ENCODE measurements at regions not wholly inside any gene's neighbourhood (a gene's known extent, or its start where the extent isn't known, plus 50 kb on each side); places are given as distances from the start of the nearest gene placed in this dataset.
"Not testable (repeated sequence)": the region's sequence is repeated elsewhere in the genome, so short reads cannot be mapped to it uniquely, and the experiment has no call there.

DNA sequence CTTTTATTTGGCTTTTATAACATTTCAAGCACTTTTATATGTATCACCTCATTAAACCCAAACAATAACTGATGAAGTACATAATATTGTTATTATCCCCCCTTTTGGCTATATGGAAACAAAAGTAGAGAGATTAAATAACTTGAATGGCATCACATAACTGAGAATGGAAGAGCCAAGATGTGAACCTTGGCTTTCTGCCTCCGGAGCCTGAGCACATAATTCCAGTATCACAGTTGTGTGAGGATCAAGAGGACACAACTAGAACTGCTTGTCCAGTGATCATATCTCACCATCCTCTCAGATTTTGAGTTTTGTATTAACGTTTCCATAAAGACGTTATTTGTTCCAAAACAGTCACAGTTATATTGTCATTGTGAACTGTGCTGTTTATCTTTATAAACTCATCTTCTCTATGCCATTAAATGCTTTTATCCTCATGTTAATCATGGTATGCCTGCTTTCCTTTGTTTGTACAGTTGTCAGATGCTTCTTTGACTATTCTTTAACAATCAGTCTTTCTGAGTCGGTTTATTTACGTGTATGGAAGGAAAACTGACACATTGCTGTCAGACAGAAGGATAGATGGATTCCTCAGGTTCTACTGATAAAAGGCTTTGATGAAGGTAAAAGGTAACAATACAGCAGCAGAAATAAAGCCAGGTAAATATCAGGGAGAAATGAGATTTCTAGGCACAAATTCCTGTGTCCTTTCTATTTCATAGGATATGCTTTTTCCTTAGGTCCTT is 92.0 kb upstream of the FAM13C start:
- DNase-seq = no peak

DNA sequence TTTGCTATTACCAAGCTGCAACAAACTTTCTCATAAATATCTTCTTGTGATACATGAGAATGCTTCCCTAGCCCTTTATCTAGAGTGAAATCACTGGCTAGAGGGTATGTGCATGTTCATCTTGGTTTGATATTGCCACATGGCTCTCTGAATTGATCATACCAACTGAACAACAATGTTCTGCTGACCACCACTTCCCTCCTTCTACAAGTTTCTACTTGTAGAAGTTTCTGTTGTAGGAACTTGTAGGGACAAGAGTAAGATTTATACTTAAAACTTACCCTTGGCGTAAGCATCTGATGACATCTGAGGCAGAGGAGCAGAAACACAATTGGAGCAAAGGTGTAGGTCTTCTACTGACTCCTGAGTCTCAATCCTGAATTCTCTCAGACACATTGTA is 86.3 kb upstream of the FAM13C start:
- no peak for DNase-seq

DNA sequence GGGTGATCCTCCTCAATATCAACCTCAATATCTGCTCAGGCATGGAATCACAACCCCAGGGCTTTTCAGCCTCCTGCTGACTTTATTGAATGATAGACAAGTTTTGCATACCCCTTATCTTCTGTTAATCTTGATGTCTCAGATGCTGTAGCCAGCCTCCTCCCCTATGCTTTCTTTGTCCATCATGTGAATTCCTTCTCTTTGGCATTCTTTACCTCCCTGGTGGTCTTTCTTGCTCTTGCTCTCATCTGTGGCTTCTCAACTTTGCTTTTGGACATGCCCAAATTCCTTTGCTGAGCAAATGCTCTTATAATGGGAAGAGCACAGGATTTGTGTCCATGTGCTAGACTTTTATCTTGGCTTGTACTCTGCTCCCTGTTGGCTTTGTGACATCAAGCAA is 73.4 kb upstream of the FAM13C start:
- no peak for DNase-seq

DNA sequence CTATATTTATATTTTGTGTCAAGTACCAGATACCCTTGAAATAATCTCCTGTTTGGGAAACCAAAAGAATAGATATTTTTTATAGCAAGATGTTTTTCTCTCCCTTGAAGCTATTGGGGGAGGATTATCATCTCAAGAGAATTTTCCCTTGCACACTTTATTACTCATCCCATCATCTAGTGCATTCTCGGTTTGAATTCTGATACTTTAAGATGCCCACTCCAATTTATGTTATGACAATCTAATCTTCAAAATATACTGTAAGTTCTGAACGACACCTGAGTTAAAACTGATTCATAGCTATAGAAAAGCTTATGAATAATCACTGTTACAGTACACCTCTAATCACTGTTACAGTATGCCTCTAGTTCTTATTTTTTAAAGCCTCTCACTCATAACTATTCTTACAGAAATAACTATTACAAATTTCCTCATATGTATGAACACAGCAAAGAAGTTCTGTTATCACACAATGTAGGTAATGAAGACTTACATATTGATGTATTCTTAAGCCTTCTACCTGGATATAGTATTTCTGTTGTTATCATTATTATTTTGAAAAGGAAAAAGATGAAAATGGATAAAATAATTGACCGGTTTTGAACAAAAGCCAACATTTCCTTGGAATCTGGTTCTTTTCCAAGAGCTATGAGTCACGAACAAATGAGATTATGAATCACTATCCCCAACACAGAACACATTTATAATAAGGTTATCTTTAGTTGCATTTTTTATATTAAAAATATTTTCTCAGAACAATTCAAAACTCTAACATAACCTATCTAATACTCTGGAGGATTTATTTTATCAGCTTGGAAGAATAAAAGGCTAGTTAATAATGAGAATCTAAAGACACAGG is 72.3 kb upstream of the FAM13C start:
- no peak for DNase-seq

DNA sequence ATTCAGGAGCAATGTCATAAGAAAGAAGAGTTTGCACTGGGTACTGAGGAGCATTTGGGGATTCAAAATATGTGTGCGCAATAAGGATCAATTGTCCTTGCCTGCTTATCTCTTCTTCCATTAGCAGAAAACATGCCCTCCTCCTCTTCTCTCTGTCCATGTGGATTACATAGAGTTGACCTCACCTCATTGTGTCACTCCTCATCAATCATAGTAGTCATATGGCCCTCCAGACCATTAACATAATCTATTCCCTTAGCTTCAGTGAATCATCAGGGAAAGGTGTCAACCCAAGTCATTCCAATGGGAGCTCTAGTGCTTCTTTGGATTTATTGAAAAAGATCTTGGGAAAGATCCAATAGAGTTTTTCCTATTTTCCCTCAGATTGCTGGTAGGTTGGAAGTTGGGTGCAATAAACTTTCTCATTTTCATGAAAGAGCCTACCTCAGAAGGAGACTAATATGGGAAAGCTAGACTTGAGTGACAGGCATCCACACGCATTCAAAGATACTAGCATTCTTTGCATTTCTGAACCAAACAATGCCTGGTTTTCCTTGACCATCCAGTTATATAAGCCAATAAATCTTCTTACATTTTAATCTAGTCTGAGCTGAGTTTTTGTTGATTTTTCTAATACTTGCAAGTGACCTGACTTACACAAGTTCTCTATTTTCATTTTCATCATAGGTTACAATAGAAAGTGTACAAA is 71.5 kb upstream of the FAM13C start:
- DNase-seq = no peak

DNA sequence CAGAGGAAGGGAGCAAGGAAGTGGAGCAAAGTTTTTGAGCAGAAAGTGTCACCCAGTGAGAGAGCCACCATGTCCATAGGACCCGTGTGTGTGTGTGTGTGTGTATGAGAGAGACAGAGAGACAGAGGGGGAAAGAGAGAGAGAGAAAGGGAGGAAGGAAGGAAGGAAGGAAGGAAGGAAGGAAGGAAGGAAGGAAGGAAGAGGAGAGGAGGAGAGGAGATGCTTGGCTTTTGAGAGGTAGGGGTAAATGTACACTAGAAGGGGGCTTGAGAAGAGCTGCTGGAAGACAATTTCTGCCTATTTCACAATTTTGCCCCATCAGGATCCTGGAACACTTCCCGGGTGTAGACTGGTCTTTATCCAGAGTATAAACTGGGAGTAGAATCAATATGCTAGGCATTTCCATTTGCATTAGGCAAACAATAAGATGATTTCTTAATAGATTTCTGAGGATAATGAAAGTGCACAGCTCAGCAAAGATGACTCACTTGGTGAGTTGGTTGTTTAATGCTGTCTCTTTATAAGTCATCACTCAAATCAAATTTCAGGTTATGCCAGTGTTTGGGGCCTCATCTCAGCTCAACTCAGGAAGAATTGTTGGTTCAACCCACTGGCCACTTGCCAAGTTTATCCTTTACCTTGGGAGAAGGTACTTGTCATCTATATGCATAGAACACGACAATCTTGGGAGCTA is 70.0 kb upstream of the FAM13C start:
- DNase-seq = peak in 5 of 56 donors; percentile 1 to 4 (median 2)

DNA sequence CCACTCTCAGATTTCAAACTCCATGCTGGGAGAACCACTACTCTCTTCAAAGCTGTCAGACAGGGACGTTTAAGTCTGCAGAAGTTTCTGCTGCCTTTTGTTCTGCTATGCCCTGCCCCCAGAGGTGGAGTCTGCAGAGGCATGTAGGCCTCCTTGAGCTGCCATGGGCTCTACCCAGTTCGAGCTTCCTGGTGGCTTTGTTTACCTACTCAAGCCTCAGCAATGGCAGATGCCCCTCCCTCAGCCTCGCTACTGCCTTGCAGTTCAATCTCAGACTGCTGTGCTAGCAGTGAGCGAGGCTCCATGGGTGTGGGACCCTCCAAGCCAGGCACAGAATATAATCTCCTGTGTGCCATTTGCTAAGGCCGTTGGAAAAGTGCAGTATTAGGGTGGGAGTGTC is 51.4 kb upstream of the FAM13C start:
- DNase-seq = not testable (repeated sequence)
